Duodenal mucosa (tissue), 2 donors: ENCODE measurements at regions not wholly inside any gene's neighbourhood (a gene's known extent, or its start where the extent isn't known, plus 50 kb on each side); places are given as distances from the start of the nearest gene placed in this dataset.

ENCODE experiments used
- H3K27ac ChIP-seq: one replicate; pipeline ENCODE4 v1.7.0; 2013; ENCODE audit warnings: low read depth, low read length
- H3K27me3 ChIP-seq, 2 donors: one replicate each; pipeline ENCODE4 v1.7.0; 2013; ENCODE audit warnings: low read length in 2 of 2, control low read depth in 1 of 2; ENCODE audit not compliant: insufficient read depth in 2 of 2, control insufficient read depth in 1 of 2
- H3K36me3 ChIP-seq, 2 donors: one replicate each; pipeline ENCODE4 v1.7.0; 2013; ENCODE audit warnings: low read length in 2 of 2, control low read depth in 1 of 2; ENCODE audit not compliant: insufficient read depth in 2 of 2, control insufficient read depth in 1 of 2
- H3K4me1 ChIP-seq, 2 donors: one replicate each; pipeline ENCODE4 v1.7.0; 2013; ENCODE audit warnings: low read length in 2 of 2, control low read depth in 1 of 2; ENCODE audit not compliant: insufficient read depth in 2 of 2, control insufficient read depth in 1 of 2
- H3K4me3 ChIP-seq, 2 donors: one replicate each; pipeline ENCODE4 v1.7.0; 2013; ENCODE audit warnings: low read length in 2 of 2, low read depth in 1 of 2
- H3K9ac ChIP-seq, 2 donors: one replicate each; pipeline ENCODE4 v1.7.0; 2013; ENCODE audit warnings: low read length in 2 of 2, low read depth in 1 of 2
- H3K9me3 ChIP-seq, 2 donors: one replicate each; pipeline ENCODE4 v1.7.0; 2013; ENCODE audit warnings: low read length in 2 of 2, control low read depth in 1 of 2; ENCODE audit not compliant: control insufficient read depth in 1 of 2

GRCh38 chr7:81624650-81625631 is 144.9 kb downstream of the HGF start:
- Histone ChIP-seq H3K27me3 (no peaks in the 10 kb centered on the region), H3K27ac (no peak overlapping the region), H3K9ac (no peak overlapping the region), H3K9me3 (no peaks in the 10 kb centered on the region), H3K36me3 (no peaks in the 10 kb centered on the region), H3K4me3 (no peak overlapping the region), H3K4me1 (no peaks in the 10 kb centered on the region)

GRCh38 chr7:81624021-81624592 is 145.7 kb downstream of the HGF start:
- Histone ChIP-seq H3K9ac (no peak overlapping the region), H3K27ac (no peak overlapping the region), H3K4me1 (no peaks in the 10 kb centered on the region), H3K27me3 (no peaks in the 10 kb centered on the region), H3K4me3 (no peak overlapping the region), H3K36me3 (no peaks in the 10 kb centered on the region), H3K9me3 (no peaks in the 10 kb centered on the region)

GRCh38 chr7:81623251-81623855 is 146.5 kb downstream of the HGF start:
- H3K36me3 ChIP-seq: no peaks in the 10 kb centered on the region
- H3K27me3 ChIP-seq: no peaks in the 10 kb centered on the region
- H3K9ac ChIP-seq: no peak overlapping the region
- no peak overlapping the region for H3K4me3 ChIP-seq
- no peaks in the 10 kb centered on the region for H3K9me3 ChIP-seq
- no peaks in the 10 kb centered on the region for H3K4me1 ChIP-seq
- no peak overlapping the region for H3K27ac ChIP-seq

- H3K27ac ChIP-seq: no peak overlapping the region
- H3K9ac ChIP-seq: no peak overlapping the region
- no peaks in the 10 kb centered on the region for H3K9me3 ChIP-seq
- no peaks in the 10 kb centered on the region for H3K36me3 ChIP-seq
- no peaks in the 10 kb centered on the region for H3K27me3 ChIP-seq
- no peak overlapping the region for H3K4me3 ChIP-seq
- no peaks in the 10 kb centered on the region for H3K4me1 ChIP-seq
Observed at GRCh38 chr7:81621893-81622292, 148.0 kb downstream of the HGF start.

GRCh38 chr7:81618396-81619014 is 151.3 kb downstream of the HGF start:
- Histone ChIP-seq H3K27ac (no peak overlapping the region), H3K27me3 (no peaks in the 10 kb centered on the region), H3K4me1 (no peaks in the 10 kb centered on the region), H3K36me3 (no peaks in the 10 kb centered on the region), H3K4me3 (no peak overlapping the region), H3K9ac (no peak overlapping the region), H3K9me3 (no peaks in the 10 kb centered on the region)

GRCh38 chr7:81616951-81617350 is 152.9 kb downstream of the HGF start:
- H3K4me3 ChIP-seq: no peak overlapping the region
- no peaks in the 10 kb centered on the region for H3K27me3 ChIP-seq
- H3K36me3 ChIP-seq: no peaks in the 10 kb centered on the region
- no peaks in the 10 kb centered on the region for H3K4me1 ChIP-seq
- H3K9ac ChIP-seq: no peak overlapping the region
- no peaks in the 10 kb centered on the region for H3K9me3 ChIP-seq
- no peak overlapping the region for H3K27ac ChIP-seq

GRCh38 chr7:81611805-81612204 is 158.0 kb downstream of the HGF start:
- Histone ChIP-seq H3K4me1 (no peaks in the 10 kb centered on the region), H3K9ac (no peak overlapping the region), H3K36me3 (no peaks in the 10 kb centered on the region), H3K9me3 (no peaks in the 10 kb centered on the region), H3K27me3 (no peaks in the 10 kb centered on the region), H3K4me3 (no peak overlapping the region), H3K27ac (no peak overlapping the region)

- Histone ChIP-seq H3K27me3 (no peaks in the 10 kb centered on the region), H3K9ac (no peak overlapping the region), H3K36me3 (no peaks in the 10 kb centered on the region), H3K4me3 (no peak overlapping the region), H3K4me1 (no peaks in the 10 kb centered on the region), H3K9me3 (no peaks in the 10 kb centered on the region), H3K27ac (no peak overlapping the region)
Observed at GRCh38 chr7:81611040-81611439, 158.8 kb downstream of the HGF start.

GRCh38 chr7:81608748-81609382 is 161.0 kb downstream of the HGF start:
- H3K4me3 ChIP-seq: no peak overlapping the region
- H3K36me3 ChIP-seq: no peaks in the 10 kb centered on the region
- no peaks in the 10 kb centered on the region for H3K9me3 ChIP-seq
- no peaks in the 10 kb centered on the region for H3K27me3 ChIP-seq
- H3K27ac ChIP-seq: no peak overlapping the region
- no peak overlapping the region for H3K9ac ChIP-seq
- no peaks in the 10 kb centered on the region for H3K4me1 ChIP-seq
